ENCODE measurements at regions not wholly inside any gene's neighbourhood (a gene's known extent, or its start where the extent isn't known, plus 50 kb on each side); places are given as distances from the start of the nearest gene placed in this dataset.

DNA sequence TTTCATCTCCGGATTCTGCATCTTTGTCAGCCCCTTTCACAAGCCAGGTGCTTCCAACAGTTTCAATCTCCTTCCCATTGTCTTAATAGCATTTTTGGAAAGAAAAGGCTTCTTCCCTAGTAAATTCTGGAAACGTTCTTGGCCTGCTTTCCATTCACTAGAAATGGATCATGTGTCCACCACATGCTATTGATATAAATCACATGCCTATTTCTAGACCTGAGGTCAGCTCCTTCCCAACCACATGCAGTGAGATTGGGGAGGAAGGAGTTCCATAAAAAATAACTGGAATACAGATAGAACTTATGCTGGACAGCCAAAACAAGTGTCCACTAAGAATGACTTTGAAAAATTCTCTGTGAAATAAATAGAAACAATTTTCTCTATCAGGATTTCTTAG lies 181.6 kb upstream of the TMEM161B start:
- H3K14ac ChIP-seq (ENCODE audit: insufficient read depth, low read length), result no peak overlapping the region
- H4K20me1 ChIP-seq (ENCODE audit: control insufficient read depth, insufficient read depth, insufficient read length), result no peaks in the 10 kb centered on the region
- H3K27ac ChIP-seq (ENCODE audit: insufficient read length, low read depth, low read length), result no peak overlapping the region
- no peak overlapping the region for H2BK12ac ChIP-seq (ENCODE audit: insufficient read length, low read depth, low read length)
- Mint-ChIP-seq H3K4me3 (no peak overlapping the region), H3K27ac (no peak overlapping the region), H3K9me3 (no peaks in the 10 kb centered on the region), H3K4me1 (peaks cover 3 to 6% of the 10 kb centered on the region in 2 experiments), H3K36me3 (ENCODE audit: insufficient read depth in 1 of 3, low read depth in 3 of 3) (no peaks in the 10 kb centered on the region; a peak in 1 of 7 replicates), H3K27me3 (ENCODE audit: low read depth) (no peaks in the 10 kb centered on the region; the same call in 1 of the 2 replicates)
- no peaks in the 10 kb centered on the region for H3K9me3 ChIP-seq (ENCODE audit: control insufficient read depth, low read depth, low read length)
- H2BK120ac ChIP-seq (ENCODE audit: low read depth, low read length, poor library complexity, severe bottlenecking), result no peak overlapping the region
- no peak overlapping the region for H3K23ac ChIP-seq (ENCODE audit: insufficient read length, low read depth, low read length)
- no peak overlapping the region for H3K4ac ChIP-seq (ENCODE audit: low read depth, low read length)
- no peak overlapping the region for H4K8ac ChIP-seq (replicated peaks; ENCODE audit: insufficient read length, low read depth, low read length)
- H2BK5ac ChIP-seq (ENCODE audit: insufficient read length, low read length), result no peak overlapping the region
- no peak overlapping the region for H3K18ac ChIP-seq (ENCODE audit: insufficient read length, low read depth, low read length)
- H3K27me3 ChIP-seq (ENCODE audit: insufficient read depth, low read length), result no peaks in the 10 kb centered on the region
- no peak overlapping the region for H2AFZ ChIP-seq (ENCODE audit: low read length)
- no peak overlapping the region for H3K4me2 ChIP-seq (ENCODE audit: insufficient read depth, insufficient read length, low read length)
- no CpG with 5 or more reads among the region's 2 CpGs for WGBS (ENCODE audit: extremely low coverage, insufficient read length, low lambda C conversion rate)
- H4K91ac ChIP-seq (ENCODE audit: insufficient read length, low read depth, low read length), result no peak overlapping the region
- no peaks in the 10 kb centered on the region for H3K23me2 ChIP-seq (ENCODE audit: insufficient read length, low read depth, low read length, poor library complexity, severe bottlenecking)
- no peak overlapping the region for H3K56ac ChIP-seq (ENCODE audit: insufficient read length, low read depth, low read length)
- no peak overlapping the region for H2AK5ac ChIP-seq (ENCODE audit: insufficient read length, low read length)
- no peak overlapping the region for H3K9ac ChIP-seq (ENCODE audit: extremely low read depth, insufficient read length, low read length)
- no peak overlapping the region for H2BK15ac ChIP-seq (ENCODE audit: low read depth, low read length)
- H3K4me1 ChIP-seq (ENCODE audit: insufficient read depth, low read length), result peaks cover 2% of the 10 kb centered on the region; the same call in 1 of the 2 replicates
- H4K5ac ChIP-seq (ENCODE audit: insufficient read length, low read depth, low read length), result no peak overlapping the region
- H2BK20ac ChIP-seq (ENCODE audit: low read depth, low read length, poor library complexity, severe bottlenecking), result no peak overlapping the region
- no peaks in the 10 kb centered on the region for H3K79me2 ChIP-seq (ENCODE audit: insufficient read depth, low read length)
- DNase-seq, result no peak
- TF ChIP-seq CTCF (conservative IDR thresholded peaks at IDR 0.05), result no peak
- no peaks in the 10 kb centered on the region for H3K79me1 ChIP-seq (ENCODE audit: insufficient read depth, low read depth, low read length, poor library complexity, severe bottlenecking)
- no peak overlapping the region for H3T11ph ChIP-seq (ENCODE audit: low read length)
